Head of caudate nucleus (tissue), 42 donors: ENCODE measurements at regions not wholly inside any gene's neighbourhood (a gene's known extent, or its start where the extent isn't known, plus 50 kb on each side); places are given as distances from the start of the nearest gene placed in this dataset.
A peak's percentile ranks its signal among the peaks of the same experiment; 100 is the strongest.

ENCODE experiments used
- DNase-seq, 42 donors: peaks; one replicate each; pipeline versions ENCODE4 v3.0.0 to v3.0.0-alpha.2; 2020 to 2021; ENCODE audit warnings: mixed read lengths in 7 of 42
- intact Hi-C: fragments of 100-400 bp; cut with DNase I; formaldehyde crosslinking; loops from one replicate; pipeline ENCODE4 v1.15.0; 2022

DNA sequence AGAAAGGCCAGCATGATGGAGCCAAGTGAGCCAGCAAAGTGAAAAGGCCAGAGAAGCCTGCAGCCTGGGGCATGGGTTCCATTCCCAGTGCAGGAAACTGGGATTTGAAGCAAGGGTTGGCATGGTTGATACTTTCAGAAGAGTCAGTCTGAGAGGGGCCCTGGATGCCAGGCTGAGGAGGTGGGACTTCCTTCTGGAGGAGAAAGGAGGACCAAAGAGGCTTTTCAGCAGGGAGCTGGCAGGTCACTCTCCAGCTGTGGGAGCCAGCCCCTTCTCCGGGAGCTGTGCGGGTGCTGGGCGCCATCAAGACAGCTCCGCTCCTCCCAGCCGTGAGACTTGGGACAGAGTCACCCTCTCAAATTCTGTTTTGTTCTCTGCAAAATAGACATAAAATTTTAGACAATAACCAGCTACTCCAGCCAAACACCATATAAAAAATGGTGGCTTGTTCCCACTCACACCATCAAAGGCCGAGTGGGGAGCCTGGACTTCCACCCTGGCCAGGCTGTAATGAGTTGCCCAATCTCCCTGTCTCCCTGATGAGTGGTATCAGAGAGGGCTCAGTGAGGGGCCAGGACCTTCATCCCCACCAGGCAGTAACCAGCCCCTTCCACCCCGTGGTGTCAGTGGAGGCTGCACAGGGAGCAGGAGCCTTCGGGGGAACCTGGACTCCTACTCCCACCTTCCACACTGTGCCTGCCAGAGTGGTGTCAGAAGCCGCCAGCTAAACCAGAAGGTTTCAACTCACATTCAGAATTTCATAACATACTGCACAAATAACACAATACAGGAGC is 133.6 kb upstream of the RET start:
- peak in 4 of 42 donors; percentile 4 to 22 (median 17) for DNase-seq
- intact Hi-C loops = no loop called here

DNA sequence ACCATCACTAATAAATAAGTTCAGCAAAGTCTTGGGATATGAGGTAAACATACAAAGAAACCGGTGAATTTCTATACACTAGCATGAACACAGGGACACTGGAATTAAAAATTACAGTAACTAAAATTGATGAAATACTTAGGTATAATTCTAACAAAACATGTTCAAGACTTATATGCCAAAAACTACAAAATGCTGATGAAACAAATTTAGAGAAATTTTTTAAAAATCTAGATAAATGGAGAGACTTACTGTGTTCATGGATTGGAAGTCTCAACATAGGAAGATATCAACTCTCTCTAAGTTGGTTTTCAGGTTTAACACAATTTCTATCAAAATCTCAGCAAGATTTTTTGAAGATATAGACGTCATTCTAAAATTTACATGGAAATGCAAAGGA is 128.8 kb upstream of the RET start:
- intact Hi-C loops = no loop called here
- DNase-seq = no peak

- intact Hi-C loops = no loop called here
- DNase-seq = peak in 2 of 42 donors; percentile 0 to 27
Observed at GRCh38 chr10:42949287-42949686, 127.6 kb upstream of the RET start.

- intact Hi-C loops = no loop called here
Observed at GRCh38 chr10:42950606-42951485, 126.0 kb upstream of the RET start.

GRCh38 chr10:42951486-42952251 is 125.2 kb upstream of the RET start:
- DNase-seq = peak in 16 of 42 donors; percentile 4 to 32 (median 10)
- intact Hi-C loops = no loop called here

More at GRCh38 chr10:42950606-42951485, 126.0 kb upstream of the RET start:
- DNase-seq = peak in 9 of 42 donors; percentile 1 to 29 (median 7)

DNA sequence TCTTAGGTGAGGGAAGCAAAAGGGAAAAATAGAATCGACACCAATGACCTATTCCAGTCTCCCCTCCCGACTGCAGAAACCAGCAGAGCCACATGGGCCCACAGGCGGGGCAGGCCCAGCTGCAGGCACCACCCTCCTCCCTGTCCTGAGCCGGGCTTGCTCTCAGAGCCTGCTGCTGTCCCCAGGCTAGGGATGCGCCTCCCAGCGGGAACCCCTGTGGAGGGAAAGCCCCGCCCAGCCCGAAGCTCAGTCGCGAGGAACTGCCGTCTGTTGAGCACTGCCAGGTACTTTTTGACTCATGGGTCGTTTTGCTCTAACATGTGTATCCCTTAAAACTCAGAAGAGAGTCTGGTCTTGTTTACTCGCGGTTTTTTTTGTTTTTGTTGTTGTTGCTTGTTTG is 124.5 kb upstream of the RET start:
- intact Hi-C loops = no loop called here
- DNase-seq = peak in 16 of 42 donors; percentile 6 to 42 (median 13)

DNA sequence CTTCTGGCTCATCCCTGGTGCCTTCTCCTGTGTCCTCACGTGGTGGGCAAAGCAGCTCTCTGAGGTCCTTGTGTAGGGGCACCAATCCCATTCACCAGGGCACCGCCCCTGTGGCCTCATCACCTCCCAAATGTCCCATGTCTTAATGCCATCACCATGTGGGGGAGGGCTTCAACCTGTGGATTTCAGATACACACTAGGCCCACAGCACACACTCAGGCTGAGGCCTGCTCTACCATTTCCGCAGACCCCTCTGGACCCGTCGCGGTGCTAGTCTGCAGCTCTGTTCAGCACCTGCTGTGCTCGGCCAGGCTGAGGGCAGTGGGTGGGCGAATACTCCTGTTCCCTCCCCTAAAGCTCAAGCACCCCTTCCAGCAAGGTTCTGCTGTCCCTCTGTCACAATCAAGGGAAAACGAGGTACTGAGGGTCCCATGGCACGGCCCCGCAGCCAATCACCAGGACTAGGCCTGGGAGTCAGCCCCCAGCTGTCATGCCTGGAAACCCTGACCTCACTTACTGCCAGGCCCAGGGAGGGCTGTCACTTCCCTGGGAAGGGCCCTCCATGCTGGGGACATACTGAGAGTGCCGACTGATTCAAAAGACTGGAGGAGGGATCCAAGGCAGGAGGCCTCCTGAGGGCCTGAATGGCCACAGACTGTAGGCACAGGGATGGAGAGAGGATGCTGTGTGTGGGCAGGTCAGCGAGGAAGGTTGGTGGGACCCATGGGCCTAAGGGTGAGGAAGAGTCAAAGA is 123.8 kb upstream of the RET start:
- DNase-seq = peak in 13 of 42 donors; percentile 3 to 33 (median 8)
- intact Hi-C loops = no loop called here

- intact Hi-C loops = no loop called here
- DNase-seq = peak in 17 of 42 donors; percentile 1 to 41 (median 9)
Observed at GRCh38 chr10:42953684-42954674, 122.9 kb upstream of the RET start.

GRCh38 chr10:42954766-42955492 is 121.9 kb upstream of the RET start:
- intact Hi-C loops = no loop called here
- peak in 16 of 42 donors; percentile 3 to 35 (median 10) for DNase-seq

GRCh38 chr10:42955493-42955889 is 121.4 kb upstream of the RET start:
- intact Hi-C loops = no loop called here
- DNase-seq = peak in 12 of 42 donors; percentile 1 to 31 (median 6)

DNA sequence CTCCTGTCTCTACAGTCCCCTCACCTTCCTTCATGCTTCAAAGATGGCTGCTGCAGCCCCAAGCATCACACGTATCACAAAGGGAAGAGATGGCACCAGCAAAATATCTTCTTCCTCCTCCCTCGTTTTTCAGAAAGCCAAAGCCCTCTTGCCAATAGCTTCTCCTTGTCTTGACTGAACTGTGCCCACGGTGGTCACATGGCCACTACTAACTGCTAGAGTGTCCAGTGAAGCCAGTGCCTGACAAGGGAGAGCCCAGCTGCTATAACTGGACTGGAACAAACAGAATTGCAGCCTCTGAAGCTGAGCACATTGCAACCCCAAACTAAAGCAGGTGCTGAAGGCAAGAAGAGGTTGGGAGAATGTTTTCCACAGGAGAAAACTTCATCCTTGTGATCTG is 120.8 kb upstream of the RET start:
- intact Hi-C loops = no loop called here
- peak in 3 of 42 donors; percentile 3 to 12 (median 3) for DNase-seq

DNA sequence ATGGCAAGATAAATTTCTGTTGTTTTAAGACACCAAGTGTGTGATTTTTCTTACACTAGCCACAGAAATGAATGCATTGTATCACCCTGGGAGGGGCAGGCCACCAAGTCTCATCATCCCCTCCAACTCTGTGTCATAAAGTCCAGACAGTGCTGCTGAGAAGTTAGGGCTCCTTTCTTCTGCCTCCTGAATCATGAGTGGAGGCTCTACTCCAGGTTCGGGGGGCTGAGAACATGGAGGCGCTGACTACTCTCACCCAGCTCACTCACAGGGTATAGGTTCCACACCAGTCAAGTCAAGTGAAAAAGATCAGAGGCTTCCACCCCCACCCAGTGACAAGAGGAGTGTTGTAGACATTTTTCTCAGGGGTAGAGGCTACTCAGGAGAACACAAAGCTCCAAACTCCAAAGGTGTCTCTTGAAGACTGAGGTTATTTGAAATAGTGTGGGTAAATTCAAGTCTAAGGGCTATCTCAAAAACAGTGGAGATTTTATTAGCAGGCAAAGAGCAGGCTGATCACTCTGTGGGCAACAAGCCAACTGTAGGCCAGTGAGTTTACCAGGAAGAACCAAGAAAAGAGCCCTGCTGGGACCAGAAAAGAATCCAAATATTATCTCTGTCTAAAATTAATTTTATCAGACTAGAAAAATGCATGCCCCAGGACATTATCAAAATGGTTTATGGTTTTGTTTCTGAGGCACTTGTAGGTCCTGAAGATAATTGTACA is 118.6 kb upstream of the RET start:
- DNase-seq = peak in 10 of 42 donors; percentile 2 to 38 (median 3)
- intact Hi-C loops = no loop called here

DNA sequence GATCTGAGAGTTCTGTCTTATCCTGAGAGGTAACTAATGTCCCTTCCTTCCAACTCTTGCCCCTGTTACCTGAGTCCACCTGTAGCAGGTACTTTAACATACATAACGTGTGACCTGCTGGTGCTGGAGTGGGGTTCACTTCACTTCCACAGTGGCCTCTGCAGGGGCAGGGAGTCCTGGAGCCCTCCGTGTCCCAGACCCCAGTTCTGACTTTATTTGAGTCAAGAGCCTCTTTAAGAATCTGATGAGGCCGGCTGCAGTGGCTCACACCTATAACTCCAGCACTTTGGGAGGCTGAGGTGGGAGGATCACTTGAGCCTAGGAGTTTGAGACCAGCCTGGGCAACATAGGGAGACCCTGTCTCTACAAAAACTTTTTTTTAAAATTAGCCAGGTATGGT is 117.0 kb upstream of the RET start:
- DNase-seq = peak in 17 of 42 donors; percentile 1 to 33 (median 8)
- intact Hi-C loops = no loop called here

DNA sequence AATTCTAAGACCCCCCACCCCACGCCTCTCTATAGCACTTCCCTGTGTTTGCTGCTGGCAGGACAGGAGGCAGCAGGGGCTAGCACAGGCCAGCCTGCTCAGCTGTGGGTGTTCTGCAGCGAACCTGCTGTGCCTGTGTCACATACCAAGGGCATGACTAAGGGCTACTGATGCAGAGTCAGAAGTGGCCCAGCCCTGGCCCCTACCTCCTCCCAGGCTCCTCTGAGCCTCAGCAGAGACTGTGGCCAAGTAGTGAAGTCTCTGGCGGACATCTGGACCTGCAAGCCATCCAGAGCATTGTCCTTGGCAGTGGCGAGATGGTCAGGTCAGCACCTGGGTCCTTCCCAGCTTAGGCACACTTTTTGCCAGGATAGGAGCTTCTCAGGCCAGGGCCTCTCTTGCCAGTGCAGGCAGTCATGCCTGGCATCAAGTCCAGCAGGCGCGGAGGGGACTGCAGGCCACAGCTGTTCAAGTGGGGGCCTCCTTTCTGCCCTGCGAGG is 116.3 kb upstream of the RET start:
- DNase-seq = peak in 13 of 42 donors; percentile 3 to 21 (median 9)

GRCh38 chr10:42960991-42961795 is 115.7 kb upstream of the RET start:
- intact Hi-C loops = no loop called here
- DNase-seq = peak in 16 of 42 donors; percentile 1 to 32 (median 8)

More for the DNA sequence above, 116.3 kb upstream of the RET start:
- intact Hi-C loops = no loop called here
